GM12873 (cell line): ENCODE measurements at regions not wholly inside any gene's neighbourhood (a gene's known extent, or its start where the extent isn't known, plus 50 kb on each side); places are given as distances from the start of the nearest gene placed in this dataset.

Experiments
- CTCF ChIP-seq: IDR thresholded peaks from 2 replicates; pipeline ENCODE4 v1.5.1; 2012; ENCODE audit warnings: low read depth, mild to moderate bottlenecking, moderate library complexity, low read length, control low read depth; ENCODE audit not compliant: insufficient read depth; ENCODE audit errors: missing control alignments

DNA sequence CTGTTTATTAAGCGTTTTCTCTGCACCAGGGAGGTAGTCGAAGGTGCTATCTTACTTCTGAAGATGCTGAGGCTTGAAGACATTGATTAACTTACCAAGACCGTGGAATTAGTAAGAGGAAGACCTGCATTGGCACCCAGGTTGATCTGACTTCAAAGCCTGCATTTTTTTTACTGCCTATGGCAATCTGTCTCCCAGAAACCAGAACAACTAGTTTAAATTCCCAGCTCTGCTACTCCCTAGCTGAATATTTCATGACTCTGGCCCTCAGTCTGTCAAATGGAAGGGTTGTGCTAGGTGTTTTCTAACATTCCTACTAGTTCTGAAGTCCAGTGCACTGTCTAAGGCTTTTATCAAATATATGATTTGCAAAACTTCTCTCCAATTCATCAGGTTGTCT, 52.0 kb upstream of the GRAMD1B start:
- TF ChIP-seq CTCF, result no peak

DNA sequence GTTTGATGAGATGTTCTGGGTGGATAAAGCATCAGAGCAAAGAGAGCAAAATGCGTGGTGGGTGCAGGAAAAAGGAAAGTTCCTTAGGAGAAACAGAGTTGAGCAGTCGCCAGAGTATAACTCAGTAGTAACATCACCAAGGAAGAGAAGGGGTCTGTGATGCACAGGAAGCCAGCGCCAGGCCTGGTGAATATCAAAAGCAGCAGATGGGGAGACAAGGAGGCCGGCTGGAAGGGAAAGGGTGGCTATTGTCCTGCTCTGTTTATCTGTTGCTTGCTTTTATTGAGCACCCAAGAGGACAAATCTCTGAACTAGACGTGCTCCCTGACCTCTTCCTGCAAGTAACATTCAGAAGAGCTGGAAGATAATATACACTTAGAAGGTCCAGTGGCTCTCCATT, 52.7 kb upstream of the GRAMD1B start:
- TF ChIP-seq CTCF, result no peak

GRCh38 chr11:123375832-123376231, 54.2 kb upstream of the GRAMD1B start:
- TF ChIP-seq CTCF, result no peak

GRCh38 chr11:123374622-123374968, 55.5 kb upstream of the GRAMD1B start:
- no peak for TF ChIP-seq CTCF

- TF ChIP-seq CTCF, result no peak
Observed at GRCh38 chr11:123373754-123374621, 56.1 kb upstream of the GRAMD1B start.

DNA sequence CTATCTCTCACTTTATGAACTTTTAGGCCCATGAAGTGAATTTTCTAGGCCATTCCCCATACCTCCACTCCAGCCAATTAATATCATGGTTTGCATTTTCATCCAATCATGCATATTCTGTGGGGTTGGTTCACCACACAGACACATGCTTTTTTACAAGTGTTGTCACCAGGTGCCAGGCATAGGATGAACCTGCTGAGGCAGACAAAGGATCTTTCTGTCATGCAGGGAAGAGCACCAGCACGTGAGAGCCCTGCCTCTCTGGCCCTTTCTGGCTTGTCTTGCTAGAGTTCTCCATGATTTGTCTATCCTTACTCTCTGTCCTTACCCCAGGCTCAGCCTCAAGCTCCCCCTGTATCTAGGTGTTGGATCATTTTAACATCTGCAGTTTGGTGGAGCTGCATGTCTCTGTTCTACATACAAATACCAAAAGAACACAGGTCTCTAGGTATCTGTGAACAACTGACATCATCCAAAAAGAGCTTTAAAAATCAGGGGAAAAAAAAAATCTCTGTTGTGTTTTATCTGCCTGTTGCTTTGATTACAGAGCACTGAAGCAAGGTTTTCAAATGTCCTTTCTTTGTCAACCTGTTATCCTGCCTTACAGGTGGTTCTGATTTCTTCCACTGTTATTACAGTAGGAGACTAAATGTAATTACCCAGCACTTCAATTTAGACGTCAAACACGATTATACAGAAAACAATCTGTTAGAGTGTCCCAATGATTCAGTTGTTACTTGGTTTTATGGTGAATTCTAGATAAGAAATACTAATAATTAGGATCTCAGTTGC, 58.4 kb upstream of the GRAMD1B start:
- no peak for TF ChIP-seq CTCF

DNA sequence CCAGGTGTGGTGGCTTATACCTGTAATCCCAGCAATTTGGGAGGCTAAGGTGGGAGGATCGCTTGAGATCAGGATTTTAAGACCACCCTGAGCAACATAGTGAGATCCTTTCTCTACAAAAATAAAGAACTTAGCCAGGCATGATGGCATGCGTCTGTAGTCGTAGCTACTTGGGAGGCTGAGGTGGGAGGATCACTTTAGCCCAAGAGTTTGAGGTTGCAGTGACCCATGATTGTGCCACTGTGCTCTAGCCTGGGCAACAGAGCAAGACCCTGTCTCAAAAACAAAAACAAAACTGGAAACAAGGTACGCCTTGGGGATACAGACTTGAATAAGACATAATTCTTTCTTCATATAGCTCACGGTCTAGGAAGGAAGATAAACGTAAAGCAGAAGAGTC, 63.1 kb upstream of the GRAMD1B start:
- no peak for TF ChIP-seq CTCF
